Lower leg skin (tissue), 4 donors: ENCODE measurements at regions not wholly inside any gene's neighbourhood (a gene's known extent, or its start where the extent isn't known, plus 50 kb on each side); places are given as distances from the start of the nearest gene placed in this dataset.
A peak's percentile ranks its signal among the peaks of the same experiment; 100 is the strongest.

Experiments used
- DNase-seq, 2 donors: peaks; one replicate each; pipeline ENCODE4 v3.0.0-alpha.2; 2019; ENCODE audit warnings: low spot score in 2 of 2
- H3K4me3 ChIP-seq: fragments of 200-600 bp; sonication (generic); 2 replicates; pipeline ENCODE4 v1.5.1; 2017; ENCODE audit warnings: mild to moderate bottlenecking, low read depth; ENCODE audit not compliant: poor library complexity, severe bottlenecking
- CTCF ChIP-seq, 3 donors: fragments of 450-650 bp; IDR thresholded peaks; one replicate each; pipeline ENCODE4 v1.5.1; 2016; ENCODE audit warnings: antibody characterized with exemption in 3 of 3, mild to moderate bottlenecking in 3 of 3, moderate library complexity in 2 of 3
- POLR2A ChIP-seq, 2 donors: fragments of 450-650 bp; IDR thresholded peaks; one replicate each; pipeline ENCODE4 v1.6.1; 2016 to 2017; ENCODE audit warnings: antibody characterized with exemption in 2 of 2, mild to moderate bottlenecking in 1 of 2, moderate library complexity in 1 of 2
- WGBS, 2 donors: methylation state at CpG; one replicate each; pipeline ENCODE4 v1.1.5; 2018; 5-methylcytosine and 5-hydroxymethylcytosine counted together
- intact Hi-C: fragments of 100-400 bp; cut with DNase I; formaldehyde crosslinking; loops from one replicate; pipeline ENCODE4 v1.15.0; 2023; ENCODE audit warnings: low total_unique reads

- DNase-seq: peak in 1 of 2 donors; percentile 67
- WGBS, 2 donors: 80 to 92% methylated on average over 4 of the region's 4 CpGs
- TF ChIP-seq CTCF (IDR thresholded peaks at IDR 0.05) (no peak), POLR2A (IDR thresholded peaks at IDR 0.05) (no peak)
- intact Hi-C loops: no loop called here
- H3K4me3 ChIP-seq: no peak overlapping the region
Observed at GRCh38 chr13:19072543-19072942, 109.1 kb downstream of the TUBA3C start.

- TF ChIP-seq POLR2A (IDR thresholded peaks at IDR 0.05) (no peak), CTCF (IDR thresholded peaks at IDR 0.05) (no peak)
- intact Hi-C loops: no loop called here
- WGBS, 2 donors: 81 to 88% methylated on average over 8 to 10 of the region's 11 CpGs
- no peak overlapping the region for H3K4me3 ChIP-seq
- DNase-seq: peak in 1 of 2 donors; percentile 61
Observed at GRCh38 chr13:19071161-19071936, 110.3 kb downstream of the TUBA3C start.

GRCh38 chr13:19070398-19070735 is 111.3 kb downstream of the TUBA3C start:
- 72 to 77% methylated on average over 6 of the region's 6 CpGs for WGBS, 2 donors
- intact Hi-C loops: no loop called here
- no peak for TF ChIP-seq CTCF (IDR thresholded peaks at IDR 0.05)
- TF ChIP-seq POLR2A (IDR thresholded peaks at IDR 0.05): no peak
- no peak for DNase-seq
- H3K4me3 ChIP-seq: no peak overlapping the region

GRCh38 chr13:19069684-19070397 is 111.8 kb downstream of the TUBA3C start:
- intact Hi-C loops: no loop called here
- TF ChIP-seq CTCF (IDR thresholded peaks at IDR 0.05) (no peak), POLR2A (IDR thresholded peaks at IDR 0.05) (no peak)
- DNase-seq: peak in 1 of 2 donors; percentile 68
- no peak overlapping the region for H3K4me3 ChIP-seq
- WGBS, 2 donors: 68 to 77% methylated on average over 5 of the region's 5 CpGs

GRCh38 chr13:19068691-19069090 is 112.9 kb downstream of the TUBA3C start:
- TF ChIP-seq POLR2A (IDR thresholded peaks at IDR 0.05): no peak
- no peak for TF ChIP-seq CTCF (IDR thresholded peaks at IDR 0.05)
- intact Hi-C loops: no loop called here
- 53 to 93% methylated on average over 2 of the region's 2 CpGs for WGBS, 2 donors

More at GRCh38 chr13:19068691-19069090, 112.9 kb downstream of the TUBA3C start:
- H3K4me3 ChIP-seq: no peak overlapping the region
- peak in 1 of 2 donors; percentile 26 for DNase-seq
